IMR-90 (cell line): ENCODE measurements at regions not wholly inside any gene's neighbourhood (a gene's known extent, or its start where the extent isn't known, plus 50 kb on each side); places are given as distances from the start of the nearest gene placed in this dataset.

Source experiments
- CHD1 ChIP-seq: IDR thresholded peaks from 2 replicates; pipeline ENCODE4 v1.6.1; 2012; ENCODE audit warnings: low read depth, low read length, improper control_type of control experiment
- TF ChIP-seq, protein P1 (sequence below): conservative IDR thresholded peaks from 2 replicates; pipeline ENCODE4 v1.5.1; 2012; ENCODE audit warnings: mild to moderate bottlenecking, low read depth, low read length, improper control_type of control experiment

DNA sequence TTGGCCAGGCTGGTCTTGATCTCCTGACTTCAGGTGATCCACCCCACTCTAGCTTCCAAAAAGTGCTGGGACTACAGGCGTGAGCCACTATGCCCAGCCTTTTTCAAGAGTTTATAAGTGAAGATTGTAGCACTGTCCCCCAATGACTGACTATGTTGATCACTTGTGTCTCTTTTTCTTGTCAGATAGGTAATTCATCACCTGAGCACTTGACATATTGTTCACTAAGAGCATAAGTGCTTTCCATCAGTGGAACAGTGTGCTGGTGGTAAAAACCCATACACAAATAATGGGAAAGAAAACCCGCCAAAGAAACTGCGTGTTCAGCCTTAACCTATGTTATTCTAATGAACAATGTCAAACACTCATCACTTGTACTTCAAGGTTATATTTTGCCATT, 414.4 kb upstream of the CDH7 start:
- TF ChIP-seq, protein P1, sequence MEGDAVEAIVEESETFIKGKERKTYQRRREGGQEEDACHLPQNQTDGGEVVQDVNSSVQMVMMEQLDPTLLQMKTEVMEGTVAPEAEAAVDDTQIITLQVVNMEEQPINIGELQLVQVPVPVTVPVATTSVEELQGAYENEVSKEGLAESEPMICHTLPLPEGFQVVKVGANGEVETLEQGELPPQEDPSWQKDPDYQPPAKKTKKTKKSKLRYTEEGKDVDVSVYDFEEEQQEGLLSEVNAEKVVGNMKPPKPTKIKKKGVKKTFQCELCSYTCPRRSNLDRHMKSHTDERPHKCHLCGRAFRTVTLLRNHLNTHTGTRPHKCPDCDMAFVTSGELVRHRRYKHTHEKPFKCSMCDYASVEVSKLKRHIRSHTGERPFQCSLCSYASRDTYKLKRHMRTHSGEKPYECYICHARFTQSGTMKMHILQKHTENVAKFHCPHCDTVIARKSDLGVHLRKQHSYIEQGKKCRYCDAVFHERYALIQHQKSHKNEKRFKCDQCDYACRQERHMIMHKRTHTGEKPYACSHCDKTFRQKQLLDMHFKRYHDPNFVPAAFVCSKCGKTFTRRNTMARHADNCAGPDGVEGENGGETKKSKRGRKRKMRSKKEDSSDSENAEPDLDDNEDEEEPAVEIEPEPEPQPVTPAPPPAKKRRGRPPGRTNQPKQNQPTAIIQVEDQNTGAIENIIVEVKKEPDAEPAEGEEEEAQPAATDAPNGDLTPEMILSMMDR = no peak
- no peak for TF ChIP-seq CHD1
